B cell (primary cell): ENCODE measurements at regions not wholly inside any gene's neighbourhood (a gene's known extent, or its start where the extent isn't known, plus 50 kb on each side); places are given as distances from the start of the nearest gene placed in this dataset.

ENCODE experiments used
- ATAC-seq: fragments of 200-7000 bp; cut with Tn5 transposase; one replicate; pipeline ENCODE4 v1.10.0; 2021; ENCODE audit warnings: low read depth, mild to moderate bottlenecking, moderate number of reproducible peaks, moderate library complexity
- CTCF ChIA-PET: fragments of 350-600 bp; sonication (Branson Sonifier 250); formaldehyde crosslinking; loops from one replicate; lab custom pipeline; 2021; ENCODE audit warnings: antibody characterized with exemption, inconsistent platforms; lab: Charles Lee
- POLR2A ChIA-PET: fragments of 350-600 bp; sonication (Branson Sonifier 250); formaldehyde crosslinking; loops from one replicate; lab custom pipeline; 2021; ENCODE audit warnings: antibody characterized with exemption; lab: Charles Lee
- DNase-seq: peaks from one replicate; pipeline ENCODE4 v3.0.0; 2013
- H2AFZ ChIP-seq: 2 replicates; pipeline ENCODE4 v1.6.1; 2012; ENCODE audit warnings: mild to moderate bottlenecking, low read depth, low read length; ENCODE audit not compliant: insufficient read depth, poor library complexity, severe bottlenecking
- H3K27ac ChIP-seq, 2 donors: 1 replicate in 1 of 2; 2 replicates in 1 of 2; pipeline ENCODE4 v1.5.1; 2012 to 2013; ENCODE audit warnings: low read length in 2 of 2, mild to moderate bottlenecking in 2 of 2, moderate library complexity in 1 of 2
- H3K27me3 ChIP-seq, 4 experiments: fragments of 200-600 bp in 1 of 4; sonication (generic) in 1 of 4; replicated peaks in 1 of 4; 1 replicate in 2 of 4; 2 replicates in 2 of 4; pipeline versions ENCODE4 v1.6.1 to v1.7.0; 2013 to 2016; ENCODE audit warnings: low read length in 3 of 4, mild to moderate bottlenecking in 2 of 4, mixed read lengths in 1 of 4, moderate library complexity in 1 of 4; ENCODE audit not compliant: insufficient read depth in 4 of 4, control insufficient read depth in 3 of 4; ENCODE audit errors: control extremely low read depth in 1 of 4
- H3K36me3 ChIP-seq, 2 experiments: replicated peaks in 1 of 2; 1 replicate in 1 of 2; 2 replicates in 1 of 2; pipeline versions ENCODE4 v1.6.1 to v1.7.1; 2013; ENCODE audit warnings: low read length in 1 of 2; ENCODE audit not compliant: insufficient read depth in 2 of 2, control insufficient read depth in 1 of 2; ENCODE audit errors: control extremely low read depth in 1 of 2, extremely low read depth in 1 of 2
- H3K4me1 ChIP-seq, 2 donors: fragments of 200-600 bp in 1 of 2; sonication (generic) in 1 of 2; 1 replicate in 1 of 2; 2 replicates in 1 of 2; pipeline versions ENCODE4 v1.5.1 to v1.6.1; 2013 to 2017; ENCODE audit warnings: low read length in 2 of 2; ENCODE audit not compliant: control insufficient read depth in 2 of 2, insufficient read depth in 2 of 2
- H3K4me2 ChIP-seq: replicated peaks from 2 replicates; pipeline ENCODE3; 2012; ENCODE audit warnings: mild to moderate bottlenecking, low read depth, low read length; ENCODE audit not compliant: poor library complexity, severe bottlenecking
- H3K4me3 ChIP-seq, 5 experiments: fragments of 200-600 bp in 1 of 5; sonication (generic) in 1 of 5; 1 replicate in 3 of 5; 2 replicates in 2 of 5; pipeline versions ENCODE4 v1.5.1 to v1.7.0; 2011 to 2016; ENCODE audit warnings: low read length in 4 of 5, mild to moderate bottlenecking in 4 of 5, low read depth in 2 of 5, control low read depth in 1 of 5, moderate library complexity in 1 of 5; ENCODE audit not compliant: insufficient read depth in 1 of 5; ENCODE audit errors: control extremely low read depth in 1 of 5, extremely low read depth in 1 of 5
- H3K79me2 ChIP-seq: fragments of 200-600 bp; sonication (generic); one replicate; pipeline ENCODE4 v1.6.0; 2016; ENCODE audit warnings: low read length; ENCODE audit not compliant: control insufficient read depth, insufficient read depth
- H3K9ac ChIP-seq: fragments of 200-600 bp; sonication (generic); 2 replicates; pipeline ENCODE4 v1.6.1; 2017; ENCODE audit warnings: mild to moderate bottlenecking, low read length, moderate library complexity
- H3K9me3 ChIP-seq, 3 donors: one replicate each; pipeline versions ENCODE4 v1.6.1 to v1.7.1; 2013; ENCODE audit warnings: low read length in 2 of 3; ENCODE audit not compliant: control insufficient read depth in 2 of 3, insufficient read depth in 1 of 3; ENCODE audit errors: control extremely low read depth in 1 of 3
- H4K20me1 ChIP-seq: 2 replicates; pipeline ENCODE4 v1.6.0; 2012; ENCODE audit warnings: mild to moderate bottlenecking, low read length; ENCODE audit not compliant: insufficient read depth, control insufficient read depth, poor library complexity, severe bottlenecking
- H3K27ac Mint-ChIP-seq: one replicate; pipeline ENCODE4 v1.8.0; 2021; ENCODE audit warnings: mixed read lengths
- H3K27me3 Mint-ChIP-seq: one replicate; pipeline ENCODE4 v1.8.0; 2021; ENCODE audit warnings: mixed read lengths
- H3K4me1 Mint-ChIP-seq: one replicate; pipeline ENCODE4 v1.8.0; 2021; ENCODE audit warnings: mixed read lengths
- H3K4me3 Mint-ChIP-seq: one replicate; pipeline ENCODE4 v1.8.0; 2021; ENCODE audit warnings: mixed read lengths
- H3K9me3 Mint-ChIP-seq: one replicate; pipeline ENCODE4 v1.8.0; 2022; ENCODE audit warnings: mixed read lengths; ENCODE audit not compliant: insufficient read depth
- EZH2 ChIP-seq: IDR thresholded peaks from 2 replicates; pipeline ENCODE4 v1.6.1; 2012; ENCODE audit warnings: borderline replicate concordance, low read depth, mild to moderate bottlenecking, moderate library complexity, low read length; ENCODE audit not compliant: insufficient read depth, poor library complexity, severe bottlenecking
- WGBS: methylation state at CpG from one replicate; pipeline ENCODE4 v1.1.5; 2013; ENCODE audit warnings: missing lambda C conversion rate; ENCODE audit not compliant: insufficient coverage; 5-methylcytosine and 5-hydroxymethylcytosine counted together
- intact Hi-C: fragments of 100-400 bp; cut with micrococcal nuclease; formaldehyde crosslinking; loops from one replicate; pipeline ENCODE4 v1.10.0; 2022
- TF ChIP-seq, protein P1 (sequence below): fragments of 200-600 bp; IDR thresholded peaks from one replicate; pipeline ENCODE4 v1.8.0; 2022; ENCODE audit warnings: antibody characterized with exemption, mild to moderate bottlenecking

DNA sequence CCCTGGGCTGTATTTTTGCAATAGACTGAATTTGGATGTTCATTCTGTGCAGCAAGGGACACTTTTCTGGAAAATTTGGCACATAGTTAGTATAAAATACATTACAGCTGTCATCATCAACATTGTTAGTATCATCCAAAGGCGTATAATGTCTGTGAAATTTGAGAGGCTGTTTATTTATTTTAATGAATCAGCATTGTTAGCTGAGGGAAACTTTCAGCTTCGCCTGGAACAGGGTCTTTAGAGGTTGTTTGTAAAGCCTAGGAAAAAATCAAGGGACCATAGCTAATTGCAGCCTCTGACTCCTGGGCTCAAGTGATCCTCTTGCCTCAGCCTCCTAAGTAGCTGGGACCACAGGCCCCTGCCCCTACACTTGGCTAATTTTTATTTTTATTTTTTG is 106.8 kb upstream of the USP24 start:
- H3K79me2 ChIP-seq = no peaks in the 10 kb centered on the region
- intact Hi-C loops = no loop called here
- Mint-ChIP-seq H3K4me1 (peaks cover 4% of the 10 kb centered on the region), H3K4me3 (no peak overlapping the region), H3K9me3 (no peaks in the 10 kb centered on the region), H3K27ac (no peak overlapping the region), H3K27me3 (peaks cover 8% of the 10 kb centered on the region)
- peaks cover 0 to 14% (median 3%) of the 10 kb centered on the region in 4 experiments for H3K27me3 ChIP-seq
- no peaks in the 10 kb centered on the region for H3K9me3 ChIP-seq
- CTCF ChIA-PET = interaction anchor here (1.3 kb wide), 1 partner anchor 16 kb away, joined by 3 read pairs; no protein-coding TSS in a partner anchor
- POLR2A ChIA-PET = no interaction called here
- no peak overlapping the region for H3K9ac ChIP-seq
- DNase-seq = no peak
- no CpG with 5 or more reads among the region's 2 CpGs for WGBS
- H3K36me3 ChIP-seq = no peaks in the 10 kb centered on the region
- no peak for ATAC-seq
- no peak overlapping the region for H2AFZ ChIP-seq
- no peaks in the 10 kb centered on the region for H3K4me1 ChIP-seq
- H3K27ac ChIP-seq = no peak overlapping the region
- H3K4me2 ChIP-seq = no peak overlapping the region
- no peaks in the 10 kb centered on the region for H4K20me1 ChIP-seq
- TF ChIP-seq EZH2 = no peak
- TF ChIP-seq, protein P1, sequence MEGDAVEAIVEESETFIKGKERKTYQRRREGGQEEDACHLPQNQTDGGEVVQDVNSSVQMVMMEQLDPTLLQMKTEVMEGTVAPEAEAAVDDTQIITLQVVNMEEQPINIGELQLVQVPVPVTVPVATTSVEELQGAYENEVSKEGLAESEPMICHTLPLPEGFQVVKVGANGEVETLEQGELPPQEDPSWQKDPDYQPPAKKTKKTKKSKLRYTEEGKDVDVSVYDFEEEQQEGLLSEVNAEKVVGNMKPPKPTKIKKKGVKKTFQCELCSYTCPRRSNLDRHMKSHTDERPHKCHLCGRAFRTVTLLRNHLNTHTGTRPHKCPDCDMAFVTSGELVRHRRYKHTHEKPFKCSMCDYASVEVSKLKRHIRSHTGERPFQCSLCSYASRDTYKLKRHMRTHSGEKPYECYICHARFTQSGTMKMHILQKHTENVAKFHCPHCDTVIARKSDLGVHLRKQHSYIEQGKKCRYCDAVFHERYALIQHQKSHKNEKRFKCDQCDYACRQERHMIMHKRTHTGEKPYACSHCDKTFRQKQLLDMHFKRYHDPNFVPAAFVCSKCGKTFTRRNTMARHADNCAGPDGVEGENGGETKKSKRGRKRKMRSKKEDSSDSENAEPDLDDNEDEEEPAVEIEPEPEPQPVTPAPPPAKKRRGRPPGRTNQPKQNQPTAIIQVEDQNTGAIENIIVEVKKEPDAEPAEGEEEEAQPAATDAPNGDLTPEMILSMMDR = no peak
- H3K4me3 ChIP-seq = no peak overlapping the region

DNA sequence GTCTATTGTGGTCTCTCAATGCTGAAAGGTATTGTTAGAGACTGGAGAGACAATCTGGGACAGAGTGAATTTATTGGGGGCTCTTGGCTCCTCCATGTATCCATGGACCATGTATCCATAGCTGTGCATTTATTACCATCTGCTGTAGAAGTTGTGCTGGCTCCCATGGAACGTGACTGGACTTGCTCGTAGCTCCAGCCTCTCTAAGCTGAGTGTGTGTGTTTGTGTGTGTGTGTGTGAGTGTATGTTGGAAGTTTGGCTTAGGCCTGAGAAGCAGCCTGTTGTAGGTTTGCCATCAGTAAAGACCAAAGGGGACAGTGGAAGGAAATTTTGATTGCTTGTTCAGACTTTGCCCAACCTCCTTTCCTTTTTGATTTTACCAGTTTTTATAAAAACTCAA is 105.7 kb upstream of the USP24 start:
- Histone ChIP-seq H3K27me3 (peaks cover 0 to 17% (median 3%) of the 10 kb centered on the region in 4 experiments), H3K36me3 (no peaks in the 10 kb centered on the region), H3K79me2 (no peaks in the 10 kb centered on the region), H3K9ac (no peak overlapping the region), H3K27ac (no peak overlapping the region), H3K9me3 (no peaks in the 10 kb centered on the region), H3K4me3 (no peak overlapping the region), H3K4me2 (no peak overlapping the region), H2AFZ (no peak overlapping the region), H3K4me1 (no peaks in the 10 kb centered on the region), H4K20me1 (no peaks in the 10 kb centered on the region)
- DNase-seq = no peak
- POLR2A ChIA-PET = no interaction called here
- 100% methylated on average over 2 of the region's 2 CpGs for WGBS
- CTCF ChIA-PET = interaction anchor here (1.3 kb wide), 1 partner anchor 17 kb away, joined by 3 read pairs; no protein-coding TSS in a partner anchor
- Mint-ChIP-seq H3K27me3 (peaks cover 10% of the 10 kb centered on the region), H3K4me1 (peaks cover 4% of the 10 kb centered on the region), H3K9me3 (no peaks in the 10 kb centered on the region), H3K4me3 (no peak overlapping the region), H3K27ac (no peak overlapping the region)
- intact Hi-C loops = no loop called here
- ATAC-seq = no peak
- TF ChIP-seq, protein P1 = no peak
